HepG2 (cell line): ENCODE measurements at regions not wholly inside any gene's neighbourhood (a gene's known extent, or its start where the extent isn't known, plus 50 kb on each side); places are given as distances from the start of the nearest gene placed in this dataset.
A peak's percentile ranks its signal among the peaks of the same experiment; 100 is the strongest.

Source experiments
- ARID2 ChIP-seq: sonication (generic); formaldehyde crosslinking; IDR thresholded peaks from 2 replicates; pipeline ENCODE4 v1.8.1; 2022; ENCODE audit warnings: mild to moderate bottlenecking, missing genetic modification reagents, borderline replicate concordance
- DMTF1 ChIP-seq: sonication (generic); formaldehyde crosslinking; IDR thresholded peaks from 2 replicates; pipeline ENCODE4 v1.4.0; 2020; ENCODE audit warnings: mild to moderate bottlenecking, missing genetic modification reagents
- DR1 ChIP-seq: sonication (generic); formaldehyde crosslinking; IDR thresholded peaks from 2 replicates; pipeline ENCODE4 v1.8.0; 2021; ENCODE audit warnings: mild to moderate bottlenecking, missing genetic modification reagents, inconsistent platforms
- ELF1 ChIP-seq: sonication (generic); formaldehyde crosslinking; IDR thresholded peaks from 2 replicates; pipeline ENCODE4 v1.4.0; 2020; ENCODE audit warnings: missing genetic modification reagents
- GTF3A ChIP-seq: sonication (generic); formaldehyde crosslinking; conservative IDR thresholded peaks from 2 replicates; pipeline ENCODE4 v1.4.0; 2020; ENCODE audit warnings: mild to moderate bottlenecking, missing genetic modification reagents
- HMGXB3 ChIP-seq: sonication (generic); formaldehyde crosslinking; IDR thresholded peaks from 2 replicates; pipeline ENCODE4 v1.4.0; 2020; ENCODE audit warnings: missing genetic modification reagents, borderline replicate concordance
- KDM6A ChIP-seq: IDR thresholded peaks from 2 replicates; pipeline ENCODE4 v1.6.1; 2016; ENCODE audit warnings: low read depth
- MBNL3 ChIP-seq: fragments of 250-450 bp; sonication (Bioruptor Pico); conservative IDR thresholded peaks from 2 replicates; pipeline ENCODE4 v1.8.0; 2022; ENCODE audit warnings: mild to moderate bottlenecking, inconsistent platforms
- NFYB ChIP-seq: sonication (generic); formaldehyde crosslinking; IDR thresholded peaks from 2 replicates; pipeline ENCODE4 v1.4.0; 2020; ENCODE audit warnings: missing genetic modification reagents
- NFYC ChIP-seq: IDR thresholded peaks from 2 replicates; pipeline ENCODE4 v1.6.1; 2016; ENCODE audit warnings: missing genetic modification reagents, missing compliant biosample characterization
- PITX1 ChIP-seq: sonication (generic); formaldehyde crosslinking; IDR thresholded peaks from 2 replicates; pipeline ENCODE4 v1.5.1; 2020; ENCODE audit warnings: mild to moderate bottlenecking, missing genetic modification reagents
- PLSCR1 ChIP-seq: sonication (generic); formaldehyde crosslinking; IDR thresholded peaks from 2 replicates; pipeline ENCODE4 v1.5.0; 2020; ENCODE audit warnings: missing genetic modification reagents, mild to moderate bottlenecking, borderline replicate concordance
- RBAK ChIP-seq: sonication (generic); formaldehyde crosslinking; IDR thresholded peaks from 2 replicates; pipeline ENCODE4 v1.5.1; 2020; ENCODE audit warnings: mild to moderate bottlenecking, missing genetic modification reagents
- SALL2 ChIP-seq: sonication (generic); formaldehyde crosslinking; IDR thresholded peaks from 2 replicates; pipeline ENCODE4 v1.8.1; 2023; ENCODE audit warnings: mild to moderate bottlenecking, missing genetic modification reagents, inconsistent platforms
- YEATS4 ChIP-seq: sonication (generic); formaldehyde crosslinking; IDR thresholded peaks from 2 replicates; pipeline ENCODE4 v1.4.0; 2020; ENCODE audit warnings: missing genetic modification reagents, borderline replicate concordance
- ZBTB20 ChIP-seq: sonication (generic); formaldehyde crosslinking; IDR thresholded peaks from 2 replicates; pipeline ENCODE4 v1.8.1; 2023; ENCODE audit warnings: missing genetic modification reagents, low read depth, mild to moderate bottlenecking, borderline replicate concordance
- ZNF264 ChIP-seq: sonication (generic); formaldehyde crosslinking; IDR thresholded peaks from 2 replicates; pipeline ENCODE4 v1.4.0; 2020; ENCODE audit warnings: missing genetic modification reagents
- ZNF30 ChIP-seq: sonication (generic); formaldehyde crosslinking; IDR thresholded peaks from 2 replicates; pipeline ENCODE4 v1.5.0; 2020; ENCODE audit warnings: mild to moderate bottlenecking, missing genetic modification reagents
- ZNF382 ChIP-seq: sonication (generic); formaldehyde crosslinking; IDR thresholded peaks from 2 replicates; pipeline ENCODE4 v1.5.0; 2020; ENCODE audit warnings: missing genetic modification reagents, mild to moderate bottlenecking, borderline replicate concordance
- ZNF512 ChIP-seq: sonication (generic); formaldehyde crosslinking; IDR thresholded peaks from 2 replicates; pipeline ENCODE4 v1.4.0; 2020; ENCODE audit warnings: mild to moderate bottlenecking, missing genetic modification reagents

- TF ChIP-seq ZBTB20 (CRISPR knock-in tag) (no peak), HMGXB3 (CRISPR knock-in tag) (peak; percentile 52; the same call in 1 of the 2 replicates), PITX1 (no peak), PLSCR1 (CRISPR knock-in tag) (no peak), ZNF264 (no peak), NFYC (CRISPR knock-in tag) (no peak), ZNF512 (no peak), ELF1 (CRISPR knock-in tag) (peak; percentile 63), DR1 (CRISPR knock-in tag) (no peak), GTF3A (no peak), SALL2 (CRISPR knock-in tag) (no peak), YEATS4 (CRISPR knock-in tag) (no peak; the same call in 1 of the 2 replicates), KDM6A (CRISPR knock-in tag) (no peak), RBAK (CRISPR knock-in tag) (no peak), MBNL3 (no peak), ZNF30 (CRISPR knock-in tag) (no peak), DMTF1 (no peak), NFYB (CRISPR knock-in tag) (no peak), ZNF382 (CRISPR knock-in tag) (no peak), ARID2 (CRISPR knock-in tag) (no peak)
Measured at GRCh38 chr20:52060794-52061714, 130.5 kb downstream of the ZFP64 start (continued).
